B cell (primary cell): ENCODE measurements at regions not wholly inside any gene's neighbourhood (a gene's known extent, or its start where the extent isn't known, plus 50 kb on each side); places are given as distances from the start of the nearest gene placed in this dataset.

Experiments used
- EZH2 ChIP-seq: IDR thresholded peaks from 2 replicates; pipeline ENCODE4 v1.6.1; 2012; ENCODE audit warnings: borderline replicate concordance, low read depth, mild to moderate bottlenecking, moderate library complexity, low read length; ENCODE audit not compliant: insufficient read depth, poor library complexity, severe bottlenecking
- TF ChIP-seq, protein P1 (sequence below): fragments of 200-600 bp; IDR thresholded peaks from one replicate; pipeline ENCODE4 v1.8.0; 2022; ENCODE audit warnings: antibody characterized with exemption, mild to moderate bottlenecking

DNA sequence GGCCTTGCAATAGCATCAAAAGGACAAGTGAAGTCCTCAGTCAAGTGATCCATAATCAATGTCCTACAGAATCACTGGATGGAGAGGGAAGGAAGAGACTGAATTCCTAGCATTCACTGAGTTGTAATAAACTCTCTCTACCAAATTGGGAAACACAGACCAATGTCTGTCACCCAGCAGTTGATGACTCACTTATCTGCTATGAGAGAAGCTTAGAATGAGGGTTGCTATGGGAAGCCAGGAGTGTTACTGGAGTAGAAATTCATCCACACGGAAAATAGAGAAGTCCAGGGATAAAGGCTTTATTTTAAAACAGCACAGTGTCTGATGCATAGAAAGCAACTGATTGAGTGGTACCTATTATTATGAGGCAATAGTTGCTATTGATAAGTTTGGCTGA is 407.4 kb downstream of the BRINP1 start:
- TF ChIP-seq, protein P1, sequence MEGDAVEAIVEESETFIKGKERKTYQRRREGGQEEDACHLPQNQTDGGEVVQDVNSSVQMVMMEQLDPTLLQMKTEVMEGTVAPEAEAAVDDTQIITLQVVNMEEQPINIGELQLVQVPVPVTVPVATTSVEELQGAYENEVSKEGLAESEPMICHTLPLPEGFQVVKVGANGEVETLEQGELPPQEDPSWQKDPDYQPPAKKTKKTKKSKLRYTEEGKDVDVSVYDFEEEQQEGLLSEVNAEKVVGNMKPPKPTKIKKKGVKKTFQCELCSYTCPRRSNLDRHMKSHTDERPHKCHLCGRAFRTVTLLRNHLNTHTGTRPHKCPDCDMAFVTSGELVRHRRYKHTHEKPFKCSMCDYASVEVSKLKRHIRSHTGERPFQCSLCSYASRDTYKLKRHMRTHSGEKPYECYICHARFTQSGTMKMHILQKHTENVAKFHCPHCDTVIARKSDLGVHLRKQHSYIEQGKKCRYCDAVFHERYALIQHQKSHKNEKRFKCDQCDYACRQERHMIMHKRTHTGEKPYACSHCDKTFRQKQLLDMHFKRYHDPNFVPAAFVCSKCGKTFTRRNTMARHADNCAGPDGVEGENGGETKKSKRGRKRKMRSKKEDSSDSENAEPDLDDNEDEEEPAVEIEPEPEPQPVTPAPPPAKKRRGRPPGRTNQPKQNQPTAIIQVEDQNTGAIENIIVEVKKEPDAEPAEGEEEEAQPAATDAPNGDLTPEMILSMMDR, result no peak
- no peak for TF ChIP-seq EZH2
